Tibial nerve (tissue), 4 donors: ENCODE measurements at regions not wholly inside any gene's neighbourhood (a gene's known extent, or its start where the extent isn't known, plus 50 kb on each side); places are given as distances from the start of the nearest gene placed in this dataset.

Experiments
- EP300 ChIP-seq, 2 donors: sonication (generic); formaldehyde crosslinking; IDR thresholded peaks; one replicate each; pipeline ENCODE4 v1.6.1; 2017; ENCODE audit warnings: antibody characterized with exemption in 2 of 2, mild to moderate bottlenecking in 1 of 2
- TF ChIP-seq, protein P1 (sequence below), 5 experiments: fragments of 200-600 bp in 3 of 5; fragments of 450-650 bp in 2 of 5; sonication (generic) in 3 of 5; IDR thresholded peaks; one replicate each; pipeline ENCODE4 v1.5.1; 2016 to 2019; ENCODE audit warnings: antibody characterized with exemption in 5 of 5, mild to moderate bottlenecking in 3 of 5, moderate library complexity in 2 of 5

DNA sequence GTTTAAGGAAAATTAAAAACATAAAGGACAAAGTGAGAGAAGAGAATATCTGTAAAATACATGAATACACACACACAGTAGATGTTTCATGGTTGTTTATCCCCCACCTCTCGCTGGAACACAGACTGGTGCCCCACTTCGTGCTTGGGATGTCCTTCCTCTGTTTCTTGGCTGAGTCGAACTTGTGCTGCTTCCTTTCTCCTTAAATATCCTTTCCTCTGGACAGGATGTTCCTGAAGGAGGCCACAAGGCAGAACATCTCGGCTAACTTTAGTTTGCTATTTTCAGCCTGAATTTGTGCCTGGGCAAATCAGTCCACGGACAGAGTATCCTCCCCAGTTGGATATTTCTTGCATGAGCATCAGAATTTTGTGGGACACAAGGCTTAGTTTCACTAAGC lies 54.7 kb upstream of the ZMYND8 start:
- TF ChIP-seq EP300 (IDR thresholded peaks at IDR 0.05): peak; percentile 37 to 78
- TF ChIP-seq, protein P1, sequence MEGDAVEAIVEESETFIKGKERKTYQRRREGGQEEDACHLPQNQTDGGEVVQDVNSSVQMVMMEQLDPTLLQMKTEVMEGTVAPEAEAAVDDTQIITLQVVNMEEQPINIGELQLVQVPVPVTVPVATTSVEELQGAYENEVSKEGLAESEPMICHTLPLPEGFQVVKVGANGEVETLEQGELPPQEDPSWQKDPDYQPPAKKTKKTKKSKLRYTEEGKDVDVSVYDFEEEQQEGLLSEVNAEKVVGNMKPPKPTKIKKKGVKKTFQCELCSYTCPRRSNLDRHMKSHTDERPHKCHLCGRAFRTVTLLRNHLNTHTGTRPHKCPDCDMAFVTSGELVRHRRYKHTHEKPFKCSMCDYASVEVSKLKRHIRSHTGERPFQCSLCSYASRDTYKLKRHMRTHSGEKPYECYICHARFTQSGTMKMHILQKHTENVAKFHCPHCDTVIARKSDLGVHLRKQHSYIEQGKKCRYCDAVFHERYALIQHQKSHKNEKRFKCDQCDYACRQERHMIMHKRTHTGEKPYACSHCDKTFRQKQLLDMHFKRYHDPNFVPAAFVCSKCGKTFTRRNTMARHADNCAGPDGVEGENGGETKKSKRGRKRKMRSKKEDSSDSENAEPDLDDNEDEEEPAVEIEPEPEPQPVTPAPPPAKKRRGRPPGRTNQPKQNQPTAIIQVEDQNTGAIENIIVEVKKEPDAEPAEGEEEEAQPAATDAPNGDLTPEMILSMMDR (IDR thresholded peaks at IDR 0.05): no peak
